ENCODE measurements at regions not wholly inside any gene's neighbourhood (a gene's known extent, or its start where the extent isn't known, plus 50 kb on each side); places are given as distances from the start of the nearest gene placed in this dataset.

- TF ChIP-seq CTCF (IDR thresholded peaks at IDR 0.05) (no peak), POLR2A (IDR thresholded peaks at IDR 0.05) (no peak)
Measured at GRCh38 chr1:227459977-227460376, 103.4 kb upstream of the ZNF678 start.

Measured in body of pancreas (tissue), 4 donors.